ENCODE measurements at regions not wholly inside any gene's neighbourhood (a gene's known extent, or its start where the extent isn't known, plus 50 kb on each side); places are given as distances from the start of the nearest gene placed in this dataset.
A peak's percentile ranks its signal among the peaks of the same experiment; 100 is the strongest.

- Histone ChIP-seq H4K20me1 (ENCODE audit: insufficient read depth) (no peaks in the 10 kb centered on the region), H3K9me2 (0 out of 2 replicates have a peak, but pooled peaks cover 3% of the 10 kb centered on the region), H3K36me3 (replicated peaks in 1 of 2; ENCODE audit: control insufficient read depth in 1 of 2, insufficient read depth in 2 of 2, low read length in 1 of 2) (no peaks in the 10 kb centered on the region), H3K4me1 (ENCODE audit: control insufficient read depth in 1 of 2, insufficient read depth in 2 of 2, low read depth in 1 of 2, low read length in 1 of 2) (peaks cover 0 to 7% of the 10 kb centered on the region in 2 experiments; a peak in 1 of 4 replicates), H3K79me2 (ENCODE audit: insufficient read depth) (no peaks in the 10 kb centered on the region), H2AFZ (ENCODE audit: low read depth) (no peak overlapping the region), H3K27ac (ENCODE audit: low read depth in 2 of 2, low read length in 1 of 2) (no peak overlapping the region), H3K9me3 (no peaks in the 10 kb centered on the region), H3K4me2 (no peak overlapping the region), H3K27me3 (ENCODE audit: insufficient read depth) (no peaks in the 10 kb centered on the region; the same call in 1 of the 2 replicates), H3K9ac (no peak overlapping the region), H3K4me3 (ENCODE audit: low read depth in 2 of 2, low read length in 1 of 2) (no peak overlapping the region), H3F3A (replicated peaks; ENCODE audit: insufficient read depth) (peaks cover 5% of the 10 kb centered on the region)
- TF ChIP-seq GATA2 (CRISPR knock-in tag; IDR thresholded peaks at IDR 0.05) (no peak), SIN3A (IDR thresholded peaks at IDR 0.05; ENCODE audit: borderline replicate concordance, low read depth, low read length) (no peak), NRF1 (IDR thresholded peaks at IDR 0.05; ENCODE audit: low read depth, low read length) (no peak), RAD21 (IDR thresholded peaks at IDR 0.05; ENCODE audit: low read length) (no peak), REST (IDR thresholded peaks at IDR 0.05; ENCODE audit: low read depth, low read length) (peak; percentile 91)
- 4% methylated on average over 6 of the region's 6 CpGs for WGBS (ENCODE audit: low lambda C conversion rate)
- ChIA-PET CTCF (interaction anchor here (1.1 kb wide), 1 partner anchor 14 kb away, joined by 5 read pairs; no protein-coding TSS in a partner anchor), POLR2A (no interaction called here)
- DNase-seq: no peak
These were observed 104.4 kb upstream of the SLC35G4 start for GRCh38 chr18:11504962-11505361.

- no peaks in the 10 kb centered on the region for H4K20me1 ChIP-seq (ENCODE audit: insufficient read depth)
- no peak for DNase-seq
- H3K9me3 ChIP-seq: no peaks in the 10 kb centered on the region
- H3K27ac ChIP-seq (ENCODE audit: low read depth in 2 of 2, low read length in 1 of 2): no peak overlapping the region
- peaks cover 5% of the 10 kb centered on the region for H3F3A ChIP-seq (replicated peaks; ENCODE audit: insufficient read depth)
- H3K4me3 ChIP-seq (ENCODE audit: low read depth in 2 of 2, low read length in 1 of 2): no peak overlapping the region
- ChIA-PET POLR2A (no interaction called here), CTCF (interaction anchor here (1.0 to 1.7 kb wide), 2 partner anchors 16 to 51 kb away, joined by 3 to 8 read pairs; no protein-coding TSS in a partner anchor)
- H3K4me1 ChIP-seq (ENCODE audit: control insufficient read depth in 1 of 2, insufficient read depth in 2 of 2, low read depth in 1 of 2, low read length in 1 of 2): peaks cover 0 to 7% of the 10 kb centered on the region in 2 experiments; a peak in 1 of 4 replicates
- no peaks in the 10 kb centered on the region for H3K36me3 ChIP-seq (replicated peaks in 1 of 2; ENCODE audit: control insufficient read depth in 1 of 2, insufficient read depth in 2 of 2, low read length in 1 of 2)
- no peaks in the 10 kb centered on the region for H3K9me2 ChIP-seq
- H3K27me3 ChIP-seq (ENCODE audit: insufficient read depth): no peaks in the 10 kb centered on the region; the same call in 1 of the 2 replicates
- no peak for TF ChIP-seq ZBTB33 (IDR thresholded peaks at IDR 0.05; ENCODE audit: borderline replicate concordance, low read depth)
- no peak for TF ChIP-seq NRF1 (IDR thresholded peaks at IDR 0.05; ENCODE audit: low read depth, low read length)
- no peak for TF ChIP-seq RAD21 (IDR thresholded peaks at IDR 0.05; ENCODE audit: low read length)
- no peak for TF ChIP-seq FOXJ3 (CRISPR knock-in tag; IDR thresholded peaks at IDR 0.05)
- TF ChIP-seq RCOR1 (IDR thresholded peaks at IDR 0.05; ENCODE audit: low read length): no peak
- TF ChIP-seq MAX (IDR thresholded peaks at IDR 0.05; ENCODE audit: low read depth): no peak
- WGBS (ENCODE audit: low lambda C conversion rate): 17% methylated on average over 1 of the region's 1 CpG
- no peak overlapping the region for H3K9ac ChIP-seq
- no peak overlapping the region for H2AFZ ChIP-seq (ENCODE audit: low read depth)
- no peak overlapping the region for H3K4me2 ChIP-seq
- H3K79me2 ChIP-seq (ENCODE audit: insufficient read depth): no peaks in the 10 kb centered on the region
These were observed 107.0 kb upstream of the SLC35G4 start for GRCh38 chr18:11502368-11502767.
